ENCODE measurements at regions not wholly inside any gene's neighbourhood (a gene's known extent, or its start where the extent isn't known, plus 50 kb on each side); places are given as distances from the start of the nearest gene placed in this dataset.

- TF ChIP-seq EP300 (IDR thresholded peaks at IDR 0.05): no peak
- TF ChIP-seq CTCF (IDR thresholded peaks at IDR 0.05): no peak
- no peak for TF ChIP-seq POLR2A (IDR thresholded peaks at IDR 0.05; ENCODE audit: low read depth)
- TF ChIP-seq POLR2AphosphoS5 (IDR thresholded peaks at IDR 0.05): no peak
Observed at GRCh38 chr16:9261376-9261775, 169.9 kb downstream of the HAPSTR1 start.
